Osteoblast (primary cell): ENCODE measurements at regions not wholly inside any gene's neighbourhood (a gene's known extent, or its start where the extent isn't known, plus 50 kb on each side); places are given as distances from the start of the nearest gene placed in this dataset.

Experiments used
- DNase-seq: peaks from one replicate; pipeline ENCODE4 v3.0.0; 2011; ENCODE audit warnings: low spot score, mixed read lengths; ENCODE audit not compliant: insufficient read length; ENCODE audit errors: missing footprints
- H2AFZ ChIP-seq: 2 replicates; pipeline ENCODE4 v1.6.0; 2011; ENCODE audit warnings: mild to moderate bottlenecking, low read length
- H3K27ac ChIP-seq: 2 replicates; pipeline ENCODE4 v1.5.1; 2011; ENCODE audit warnings: mild to moderate bottlenecking, low read depth, low read length, moderate library complexity
- H3K27me3 ChIP-seq: 2 replicates; pipeline ENCODE4 v1.6.0; 2012; ENCODE audit warnings: mild to moderate bottlenecking, control low read depth, inconsistent platforms, low read length, moderate library complexity; ENCODE audit not compliant: insufficient read depth
- H3K36me3 ChIP-seq: 2 replicates; pipeline ENCODE4 v1.5.1; 2011; ENCODE audit warnings: mild to moderate bottlenecking, low read length, control low read depth, moderate library complexity; ENCODE audit not compliant: insufficient read depth
- H3K4me1 ChIP-seq: 2 replicates; pipeline ENCODE4 v1.5.1; 2011; ENCODE audit warnings: mild to moderate bottlenecking, low read length, control low read depth, moderate library complexity; ENCODE audit not compliant: insufficient read depth
- H3K4me2 ChIP-seq: 2 replicates; pipeline ENCODE4 v1.6.0; 2011; ENCODE audit warnings: mild to moderate bottlenecking, low read length; ENCODE audit not compliant: insufficient read depth
- H3K4me3 ChIP-seq: fragments of 200-600 bp; sonication (generic); 3 replicates; pipeline ENCODE4 v1.5.1; 2012; ENCODE audit warnings: mild to moderate bottlenecking, low read length, inconsistent platforms; ENCODE audit not compliant: insufficient read depth
- H3K79me2 ChIP-seq: 2 replicates; pipeline ENCODE4 v1.6.0; 2012; ENCODE audit warnings: mild to moderate bottlenecking, low read length, control low read depth, inconsistent platforms; ENCODE audit not compliant: insufficient read depth
- H3K9me3 ChIP-seq: 2 replicates; pipeline ENCODE4 v1.5.1; 2011; ENCODE audit warnings: low read depth, low read length, control low read depth
- H4K20me1 ChIP-seq: 2 replicates; pipeline ENCODE4 v1.6.0; 2012; ENCODE audit warnings: mild to moderate bottlenecking, low read length, control low read depth; ENCODE audit not compliant: insufficient read depth
- CTCF ChIP-seq: IDR thresholded peaks from 2 replicates; pipeline ENCODE4 v1.5.1; 2011; ENCODE audit warnings: mild to moderate bottlenecking, low read depth, low read length, moderate library complexity; ENCODE audit errors: extremely low read depth

GRCh38 chr6:146876271-146877151 lies 277.7 kb downstream of the ADGB start:
- Histone ChIP-seq H4K20me1 (no peaks in the 10 kb centered on the region), H3K79me2 (no peaks in the 10 kb centered on the region), H3K9me3 (no peaks in the 10 kb centered on the region), H3K4me2 (no peak overlapping the region), H3K27me3 (no peaks in the 10 kb centered on the region), H3K36me3 (no peaks in the 10 kb centered on the region), H3K27ac (no peak overlapping the region), H3K4me1 (no peaks in the 10 kb centered on the region), H3K4me3 (no peak overlapping the region), H2AFZ (no peak overlapping the region)
- TF ChIP-seq CTCF, result no peak
- DNase-seq, result no peak

- H3K27ac ChIP-seq, result no peak overlapping the region
- H4K20me1 ChIP-seq, result no peaks in the 10 kb centered on the region
- H3K4me2 ChIP-seq, result no peak overlapping the region
- H3K36me3 ChIP-seq, result no peaks in the 10 kb centered on the region
- TF ChIP-seq CTCF, result no peak
- no peaks in the 10 kb centered on the region for H3K9me3 ChIP-seq
- no peaks in the 10 kb centered on the region for H3K4me1 ChIP-seq
- no peak overlapping the region for H2AFZ ChIP-seq
- no peaks in the 10 kb centered on the region for H3K27me3 ChIP-seq
- no peak for DNase-seq
- H3K4me3 ChIP-seq, result no peak overlapping the region
- H3K79me2 ChIP-seq, result no peaks in the 10 kb centered on the region
These were observed 279.6 kb downstream of the ADGB start for GRCh38 chr6:146878168-146878951.

- no peak for TF ChIP-seq CTCF
- Histone ChIP-seq H3K9me3 (no peaks in the 10 kb centered on the region), H3K4me2 (no peak overlapping the region), H3K27me3 (no peaks in the 10 kb centered on the region), H3K79me2 (no peaks in the 10 kb centered on the region), H3K27ac (no peak overlapping the region), H2AFZ (no peak overlapping the region), H4K20me1 (no peaks in the 10 kb centered on the region), H3K4me1 (no peaks in the 10 kb centered on the region), H3K36me3 (no peaks in the 10 kb centered on the region), H3K4me3 (no peak overlapping the region)
- no peak for DNase-seq
These were observed 280.2 kb downstream of the ADGB start for GRCh38 chr6:146878952-146879340.
